GM06990 (cell line): ENCODE measurements at regions not wholly inside any gene's neighbourhood (a gene's known extent, or its start where the extent isn't known, plus 50 kb on each side); places are given as distances from the start of the nearest gene placed in this dataset.

Experiments used
- DNase-seq: peaks from one replicate; pipeline ENCODE4 v3.0.0-alpha.2; 2011; ENCODE audit not compliant: insufficient read length; ENCODE audit errors: extremely low read depth
- H3K27me3 ChIP-seq: replicated peaks from 2 replicates; pipeline ENCODE4 v1.6.0; 2011; ENCODE audit warnings: low read length; ENCODE audit not compliant: control insufficient read depth, insufficient read depth
- H3K36me3 ChIP-seq: 2 replicates; pipeline ENCODE4 v1.5.1; 2011; ENCODE audit warnings: low read length; ENCODE audit not compliant: control insufficient read depth, insufficient read depth
- H3K4me3 ChIP-seq: replicated peaks from 2 replicates; pipeline ENCODE4 v1.5.1; 2011; ENCODE audit warnings: low read depth, mild to moderate bottlenecking, control low read depth, low read length
- TF ChIP-seq, protein P1 (sequence below): IDR thresholded peaks from 2 replicates; pipeline ENCODE4 v1.5.1; 2011; ENCODE audit warnings: low read length, control low read depth, mild to moderate bottlenecking, inconsistent platforms; ENCODE audit not compliant: insufficient read depth, poor library complexity, severe bottlenecking

DNA sequence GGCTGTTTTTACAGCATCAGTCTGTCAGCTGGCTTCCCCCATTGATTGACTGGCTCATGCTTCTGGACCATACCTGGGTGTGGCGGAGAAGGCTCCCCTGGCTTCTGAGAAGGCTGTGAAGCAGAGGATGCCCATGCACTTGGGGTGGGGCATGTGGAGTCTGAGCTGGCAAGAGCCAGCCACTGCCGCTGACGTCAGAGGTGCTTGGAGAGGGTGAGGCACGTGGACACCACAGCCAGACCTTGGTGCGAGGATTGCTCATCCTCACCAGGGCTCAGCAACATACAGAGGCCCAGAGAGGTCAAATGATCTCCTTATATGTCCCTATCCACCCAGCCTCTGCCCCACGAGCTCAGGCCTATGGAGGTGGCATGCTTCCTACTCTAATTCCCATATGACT, 211.2 kb upstream of the PMEPA1 start:
- no peaks in the 10 kb centered on the region; the same call in 1 of the 2 replicates for H3K27me3 ChIP-seq
- TF ChIP-seq, protein P1, sequence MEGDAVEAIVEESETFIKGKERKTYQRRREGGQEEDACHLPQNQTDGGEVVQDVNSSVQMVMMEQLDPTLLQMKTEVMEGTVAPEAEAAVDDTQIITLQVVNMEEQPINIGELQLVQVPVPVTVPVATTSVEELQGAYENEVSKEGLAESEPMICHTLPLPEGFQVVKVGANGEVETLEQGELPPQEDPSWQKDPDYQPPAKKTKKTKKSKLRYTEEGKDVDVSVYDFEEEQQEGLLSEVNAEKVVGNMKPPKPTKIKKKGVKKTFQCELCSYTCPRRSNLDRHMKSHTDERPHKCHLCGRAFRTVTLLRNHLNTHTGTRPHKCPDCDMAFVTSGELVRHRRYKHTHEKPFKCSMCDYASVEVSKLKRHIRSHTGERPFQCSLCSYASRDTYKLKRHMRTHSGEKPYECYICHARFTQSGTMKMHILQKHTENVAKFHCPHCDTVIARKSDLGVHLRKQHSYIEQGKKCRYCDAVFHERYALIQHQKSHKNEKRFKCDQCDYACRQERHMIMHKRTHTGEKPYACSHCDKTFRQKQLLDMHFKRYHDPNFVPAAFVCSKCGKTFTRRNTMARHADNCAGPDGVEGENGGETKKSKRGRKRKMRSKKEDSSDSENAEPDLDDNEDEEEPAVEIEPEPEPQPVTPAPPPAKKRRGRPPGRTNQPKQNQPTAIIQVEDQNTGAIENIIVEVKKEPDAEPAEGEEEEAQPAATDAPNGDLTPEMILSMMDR: no peak
- H3K36me3 ChIP-seq: no peaks in the 10 kb centered on the region
- no peak overlapping the region for H3K4me3 ChIP-seq
- no peak for DNase-seq

DNA sequence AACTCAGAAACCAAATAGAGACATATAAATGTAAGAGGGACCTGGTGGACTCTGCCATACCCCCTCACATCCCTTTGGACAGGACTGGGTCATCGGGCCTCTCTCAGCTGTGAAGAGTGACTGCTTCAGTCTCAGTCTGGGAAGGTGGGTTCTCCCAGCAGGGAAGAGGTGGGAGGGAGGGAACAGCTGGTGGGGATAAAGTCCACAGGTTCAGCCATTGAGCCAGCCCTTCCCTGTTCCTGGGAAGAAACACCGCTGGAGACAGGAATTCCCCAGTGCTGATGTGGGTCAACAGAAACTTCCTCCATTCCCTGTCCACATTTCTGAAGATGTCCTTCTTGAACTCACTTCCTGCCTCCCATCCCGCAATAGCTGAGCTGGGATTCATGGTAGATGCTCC, 209.2 kb upstream of the PMEPA1 start:
- Histone ChIP-seq H3K4me3 (no peak overlapping the region), H3K36me3 (no peaks in the 10 kb centered on the region), H3K27me3 (no peaks in the 10 kb centered on the region; the same call in none of the 2 replicates)
- no peak for DNase-seq
- TF ChIP-seq, protein P1: no peak

DNA sequence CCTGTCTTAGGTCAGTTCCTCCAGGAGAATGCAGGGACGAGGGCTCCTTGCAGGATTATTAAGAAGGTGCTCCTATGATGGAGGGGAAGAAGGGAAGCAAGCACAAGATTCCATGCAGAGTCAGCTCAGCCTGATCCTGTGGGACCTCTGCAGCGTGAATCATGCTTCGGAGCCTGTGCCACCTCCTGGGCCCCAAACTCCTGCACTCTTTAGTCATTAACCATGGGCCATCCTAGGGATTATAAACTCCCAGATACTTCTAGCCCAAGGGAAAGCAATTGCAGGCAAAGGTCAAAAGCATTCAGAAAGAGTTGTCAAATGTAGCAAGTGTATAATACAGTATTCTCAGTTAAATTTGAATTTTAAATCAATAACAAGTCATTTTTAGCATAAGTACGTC, 208.7 kb upstream of the PMEPA1 start:
- DNase-seq: no peak
- no peak overlapping the region for H3K4me3 ChIP-seq
- H3K36me3 ChIP-seq: no peaks in the 10 kb centered on the region
- TF ChIP-seq, protein P1: no peak
- H3K27me3 ChIP-seq: no peaks in the 10 kb centered on the region; the same call in none of the 2 replicates

- TF ChIP-seq, protein P1: no peak
- H3K4me3 ChIP-seq: no peak overlapping the region
- no peaks in the 10 kb centered on the region for H3K36me3 ChIP-seq
- no peak for DNase-seq
- no peaks in the 10 kb centered on the region; the same call in none of the 2 replicates for H3K27me3 ChIP-seq
These were observed 204.4 kb upstream of the PMEPA1 start for GRCh38 chr20:57914205-57914604.

GRCh38 chr20:57913156-57913930, 203.5 kb upstream of the PMEPA1 start:
- DNase-seq: no peak
- no peaks in the 10 kb centered on the region for H3K36me3 ChIP-seq
- H3K4me3 ChIP-seq: no peak overlapping the region
- H3K27me3 ChIP-seq: no peaks in the 10 kb centered on the region; the same call in none of the 2 replicates
- TF ChIP-seq, protein P1: no peak
